ENCODE measurements at regions not wholly inside any gene's neighbourhood (a gene's known extent, or its start where the extent isn't known, plus 50 kb on each side); places are given as distances from the start of the nearest gene placed in this dataset.
"Not testable (repeated sequence)": the region's sequence is repeated elsewhere in the genome, so short reads cannot be mapped to it uniquely, and the experiment has no call there.

GRCh38 chr9:94437128-94437527 is 108.7 kb upstream of the NUTM2F start:
- not testable (repeated sequence) for TF ChIP-seq CTCF (IDR thresholded peaks at IDR 0.05; ENCODE audit: insufficient read depth, low read depth, low read length); EZH2 (IDR thresholded peaks at IDR 0.05; ENCODE audit: insufficient read depth, low read length)

All from astrocyte (in vitro differentiated cells and primary cell).